ENCODE measurements at regions not wholly inside any gene's neighbourhood (a gene's known extent, or its start where the extent isn't known, plus 50 kb on each side); places are given as distances from the start of the nearest gene placed in this dataset.

DNA sequence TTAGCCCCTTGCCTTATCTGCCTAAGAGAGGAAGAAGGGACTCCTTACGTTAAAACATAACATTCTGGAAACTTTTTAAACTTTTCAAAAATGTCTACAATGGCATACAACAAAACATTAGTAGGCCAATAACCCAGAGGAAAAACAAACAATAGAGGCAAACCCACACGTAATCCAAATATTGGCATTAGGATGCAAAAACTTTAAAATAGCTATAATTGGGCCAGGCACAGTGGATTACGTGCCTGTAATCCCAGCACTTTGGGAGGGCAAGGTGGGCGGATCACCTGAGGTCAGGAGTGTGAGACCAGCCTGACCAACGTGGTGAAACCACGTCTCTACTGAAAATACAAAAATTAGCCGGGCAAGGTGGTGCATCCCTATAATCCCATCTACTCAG, 134.9 kb downstream of the AQP9 start:
- no peak for TF ChIP-seq CTCF (IDR thresholded peaks at IDR 0.05)
- TF ChIP-seq POLR2A (IDR thresholded peaks at IDR 0.05), result no peak
- TF ChIP-seq POLR2AphosphoS5 (IDR thresholded peaks at IDR 0.05), result no peak
- no peak for TF ChIP-seq EP300 (IDR thresholded peaks at IDR 0.05)

Measured in upper lobe of left lung (tissue), 4 donors.